GM04504 (cell line): ENCODE measurements at regions not wholly inside any gene's neighbourhood (a gene's known extent, or its start where the extent isn't known, plus 50 kb on each side); places are given as distances from the start of the nearest gene placed in this dataset.

Source experiments
- DNase-seq: peaks from one replicate; pipeline ENCODE4 v3.0.0-alpha.2; 2012; ENCODE audit warnings: low read depth

GRCh38 chr4:185862340-185862739 lies 50.3 kb upstream of the SORBS2 start:
- no peak for DNase-seq

GRCh38 chr4:185863946-185864345 lies 52.0 kb upstream of the SORBS2 start:
- no peak for DNase-seq

- DNase-seq: peak; percentile 26
Measured at GRCh38 chr4:185865901-185866328, 53.9 kb upstream of the SORBS2 start.

GRCh38 chr4:185867770-185868169 lies 55.8 kb upstream of the SORBS2 start:
- no peak for DNase-seq

GRCh38 chr4:185868983-185869382 lies 57.0 kb upstream of the SORBS2 start:
- no peak for DNase-seq

- DNase-seq: no peak
Measured at GRCh38 chr4:185869427-185869826, 57.4 kb upstream of the SORBS2 start.

- no peak for DNase-seq
Measured at GRCh38 chr4:185870366-185870765, 58.4 kb upstream of the SORBS2 start.

GRCh38 chr4:185872747-185873380 lies 60.9 kb upstream of the SORBS2 start:
- no peak for DNase-seq

- no peak for DNase-seq
Measured at GRCh38 chr4:185874516-185875230, 62.7 kb upstream of the SORBS2 start.

GRCh38 chr4:185875316-185875907 lies 63.4 kb upstream of the SORBS2 start:
- no peak for DNase-seq

GRCh38 chr4:185878633-185879032 lies 66.6 kb upstream of the SORBS2 start:
- no peak for DNase-seq

- no peak for DNase-seq
Measured at GRCh38 chr4:185879666-185880312, 67.8 kb upstream of the SORBS2 start.

- DNase-seq: no peak
Measured at GRCh38 chr4:185880571-185880970, 68.6 kb upstream of the SORBS2 start.

- DNase-seq: no peak
Measured at GRCh38 chr4:185881430-185881829, 69.4 kb upstream of the SORBS2 start.

- no peak for DNase-seq
Measured at GRCh38 chr4:185883591-185883990, 71.6 kb upstream of the SORBS2 start.

GRCh38 chr4:185885075-185885474 lies 73.1 kb upstream of the SORBS2 start:
- DNase-seq: no peak

- no peak for DNase-seq
Measured at GRCh38 chr4:185885604-185886003, 73.6 kb upstream of the SORBS2 start.

- DNase-seq: no peak
Measured at GRCh38 chr4:185886832-185887524, 75.0 kb upstream of the SORBS2 start.

GRCh38 chr4:185888676-185889075 lies 76.7 kb upstream of the SORBS2 start:
- DNase-seq: no peak

- no peak for DNase-seq
Measured at GRCh38 chr4:185889585-185889984, 77.6 kb upstream of the SORBS2 start.

GRCh38 chr4:185890196-185890595 lies 78.2 kb upstream of the SORBS2 start:
- DNase-seq: no peak

GRCh38 chr4:185892165-185892564 lies 80.2 kb upstream of the SORBS2 start:
- DNase-seq: no peak
